ENCODE measurements at regions not wholly inside any gene's neighbourhood (a gene's known extent, or its start where the extent isn't known, plus 50 kb on each side); places are given as distances from the start of the nearest gene placed in this dataset.

- Histone ChIP-seq H3K9ac (ENCODE audit: low read depth, low read length) (no peak overlapping the region), H3K4me2 (ENCODE audit: low read length) (no peak overlapping the region), H3K27me3 (ENCODE audit: control insufficient read depth, insufficient read depth, low read length) (no peaks in the 10 kb centered on the region), H3K4me3 (ENCODE audit: low read length) (no peak overlapping the region), H3K36me3 (ENCODE audit: insufficient read depth, low read length) (no peaks in the 10 kb centered on the region), H3K9me3 (replicated peaks; ENCODE audit: low read length) (peaks cover 10% of the 10 kb centered on the region), H3K4me1 (ENCODE audit: control insufficient read depth, insufficient read depth, low read length) (no peaks in the 10 kb centered on the region)
Observed at GRCh38 chr5:5649641-5650040, 227.2 kb downstream of the ICE1 start.

DNA sequence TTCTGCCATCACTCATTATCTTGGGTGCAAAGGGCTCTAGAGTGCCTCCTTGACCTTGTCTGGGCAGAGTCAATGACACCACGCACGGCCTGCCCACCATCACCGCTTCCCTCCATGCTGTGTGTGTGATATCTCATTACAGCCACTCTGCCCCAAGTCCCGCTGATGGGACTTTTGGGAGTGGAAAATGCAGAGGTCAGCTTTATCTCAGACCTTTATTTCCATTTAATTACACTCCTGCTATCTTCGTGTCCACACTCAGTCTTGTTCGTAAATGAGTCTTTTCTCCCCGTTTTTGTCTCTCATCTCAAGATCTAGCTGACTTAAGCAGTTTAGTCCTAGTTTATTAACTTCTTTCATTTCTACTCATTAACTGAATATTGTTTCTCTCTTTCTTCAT is 226.2 kb downstream of the ICE1 start:
- Histone ChIP-seq H3K4me2 (ENCODE audit: low read length) (no peak overlapping the region), H3K36me3 (ENCODE audit: insufficient read depth, low read length) (no peaks in the 10 kb centered on the region), H3K9me3 (replicated peaks; ENCODE audit: low read length) (peaks cover 13% of the 10 kb centered on the region), H3K27me3 (ENCODE audit: control insufficient read depth, insufficient read depth, low read length) (no peaks in the 10 kb centered on the region), H3K4me3 (ENCODE audit: low read length) (no peak overlapping the region), H3K4me1 (ENCODE audit: control insufficient read depth, insufficient read depth, low read length) (no peaks in the 10 kb centered on the region), H3K9ac (ENCODE audit: low read depth, low read length) (no peak overlapping the region)

DNA sequence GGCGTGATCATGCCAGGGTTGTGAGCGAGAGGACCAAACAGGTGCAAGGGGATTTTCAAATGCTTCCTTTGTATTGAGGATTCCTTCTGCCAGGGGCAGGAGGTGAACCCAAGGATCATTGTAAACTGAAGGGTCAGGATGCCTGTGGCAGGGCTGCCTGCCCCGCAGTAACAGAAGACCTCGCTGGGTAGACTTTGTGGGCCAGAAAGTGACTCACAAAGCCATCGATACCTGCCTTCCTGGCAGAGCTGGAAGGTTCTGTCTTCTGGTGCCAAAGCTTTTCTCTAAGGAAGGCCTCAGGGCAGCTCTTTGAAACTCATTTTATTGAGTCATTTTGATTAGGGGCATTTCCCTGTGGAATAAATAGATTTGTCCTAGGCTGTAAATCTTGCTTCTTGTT is 223.4 kb downstream of the ICE1 start:
- H3K4me1 ChIP-seq (ENCODE audit: control insufficient read depth, insufficient read depth, low read length), result no peaks in the 10 kb centered on the region
- no peak overlapping the region for H3K4me3 ChIP-seq (ENCODE audit: low read length)
- H3K27me3 ChIP-seq (ENCODE audit: control insufficient read depth, insufficient read depth, low read length), result no peaks in the 10 kb centered on the region
- peaks cover 6% of the 10 kb centered on the region for H3K9me3 ChIP-seq (replicated peaks; ENCODE audit: low read length)
- no peaks in the 10 kb centered on the region for H3K36me3 ChIP-seq (ENCODE audit: insufficient read depth, low read length)
- H3K4me2 ChIP-seq (ENCODE audit: low read length), result no peak overlapping the region
- H3K9ac ChIP-seq (ENCODE audit: low read depth, low read length), result no peak overlapping the region

DNA sequence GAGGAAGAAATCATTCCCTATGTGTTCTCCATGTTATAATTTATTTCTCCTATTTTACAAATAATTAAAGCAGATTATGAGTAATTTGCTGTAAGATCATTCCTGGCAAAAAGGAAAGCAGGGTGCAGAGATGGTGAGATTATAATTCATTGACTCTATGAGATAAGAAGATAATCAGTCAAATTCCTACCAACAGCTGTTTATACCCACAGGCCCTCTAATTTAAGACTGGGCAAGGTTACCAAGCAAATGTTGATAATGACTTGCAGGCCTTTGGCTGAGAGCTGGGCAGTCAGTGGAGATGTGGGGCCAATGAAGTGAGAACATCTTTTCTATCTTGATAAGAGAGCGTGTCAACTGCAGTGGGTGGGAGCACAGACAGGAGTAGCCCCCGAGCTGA is 222.7 kb downstream of the ICE1 start:
- H3K4me1 ChIP-seq (ENCODE audit: control insufficient read depth, insufficient read depth, low read length), result no peaks in the 10 kb centered on the region
- peaks cover 6% of the 10 kb centered on the region for H3K9me3 ChIP-seq (replicated peaks; ENCODE audit: low read length)
- H3K4me2 ChIP-seq (ENCODE audit: low read length), result no peak overlapping the region
- no peak overlapping the region for H3K4me3 ChIP-seq (ENCODE audit: low read length)
- H3K27me3 ChIP-seq (ENCODE audit: control insufficient read depth, insufficient read depth, low read length), result no peaks in the 10 kb centered on the region
- no peaks in the 10 kb centered on the region for H3K36me3 ChIP-seq (ENCODE audit: insufficient read depth, low read length)
- H3K9ac ChIP-seq (ENCODE audit: low read depth, low read length), result no peak overlapping the region

- Histone ChIP-seq H3K36me3 (ENCODE audit: insufficient read depth, low read length) (no peaks in the 10 kb centered on the region), H3K9ac (ENCODE audit: low read depth, low read length) (no peak overlapping the region), H3K4me1 (ENCODE audit: control insufficient read depth, insufficient read depth, low read length) (no peaks in the 10 kb centered on the region), H3K27me3 (ENCODE audit: control insufficient read depth, insufficient read depth, low read length) (no peaks in the 10 kb centered on the region), H3K9me3 (replicated peaks; ENCODE audit: low read length) (peaks cover 6% of the 10 kb centered on the region), H3K4me2 (ENCODE audit: low read length) (no peak overlapping the region), H3K4me3 (ENCODE audit: low read length) (no peak overlapping the region)
Observed at GRCh38 chr5:5644249-5644648, 221.8 kb downstream of the ICE1 start.

- H3K36me3 ChIP-seq (ENCODE audit: insufficient read depth, low read length), result no peaks in the 10 kb centered on the region
- peaks cover 6% of the 10 kb centered on the region for H3K9me3 ChIP-seq (replicated peaks; ENCODE audit: low read length)
Observed at GRCh38 chr5:5643481-5643880, 221.0 kb downstream of the ICE1 start.

GRCh38 chr5:5638211-5638610 is 215.7 kb downstream of the ICE1 start:
- Histone ChIP-seq H3K4me2 (ENCODE audit: low read length) (no peak overlapping the region), H3K36me3 (ENCODE audit: insufficient read depth, low read length) (no peaks in the 10 kb centered on the region), H3K9ac (ENCODE audit: low read depth, low read length) (no peak overlapping the region), H3K9me3 (replicated peaks; ENCODE audit: low read length) (no peaks in the 10 kb centered on the region), H3K4me3 (ENCODE audit: low read length) (no peak overlapping the region), H3K27me3 (ENCODE audit: control insufficient read depth, insufficient read depth, low read length) (no peaks in the 10 kb centered on the region), H3K4me1 (ENCODE audit: control insufficient read depth, insufficient read depth, low read length) (no peaks in the 10 kb centered on the region)

More at GRCh38 chr5:5643481-5643880, 221.0 kb downstream of the ICE1 start:
- H3K27me3 ChIP-seq (ENCODE audit: control insufficient read depth, insufficient read depth, low read length), result no peaks in the 10 kb centered on the region
- no peaks in the 10 kb centered on the region for H3K4me1 ChIP-seq (ENCODE audit: control insufficient read depth, insufficient read depth, low read length)
- no peak overlapping the region for H3K4me3 ChIP-seq (ENCODE audit: low read length)
- H3K4me2 ChIP-seq (ENCODE audit: low read length), result no peak overlapping the region
- no peak overlapping the region for H3K9ac ChIP-seq (ENCODE audit: low read depth, low read length)

DNA sequence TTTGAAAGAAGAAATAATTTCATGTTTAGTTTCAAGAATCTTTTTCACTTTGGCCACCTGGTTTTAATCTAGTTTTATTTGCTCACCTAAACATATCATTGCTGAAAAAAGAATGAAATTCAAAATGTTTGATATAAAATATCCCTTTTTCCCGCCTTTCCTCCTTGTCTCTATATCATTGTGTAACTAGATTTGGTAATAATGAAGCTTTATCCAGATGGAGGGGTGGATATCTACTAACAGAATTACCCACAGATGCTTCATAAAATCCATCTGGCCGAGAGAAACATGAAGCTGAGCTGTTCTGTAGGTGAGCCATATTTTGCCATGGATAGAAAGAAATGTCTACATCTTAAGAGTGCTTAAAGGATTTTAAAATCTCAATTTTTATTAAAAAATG is 214.7 kb downstream of the ICE1 start:
- Histone ChIP-seq H3K4me1 (ENCODE audit: control insufficient read depth, insufficient read depth, low read length) (no peaks in the 10 kb centered on the region), H3K4me2 (ENCODE audit: low read length) (no peak overlapping the region), H3K4me3 (ENCODE audit: low read length) (no peak overlapping the region), H3K9me3 (replicated peaks; ENCODE audit: low read length) (no peaks in the 10 kb centered on the region), H3K36me3 (ENCODE audit: insufficient read depth, low read length) (no peaks in the 10 kb centered on the region), H3K27me3 (ENCODE audit: control insufficient read depth, insufficient read depth, low read length) (no peaks in the 10 kb centered on the region), H3K9ac (ENCODE audit: low read depth, low read length) (no peak overlapping the region)

- Histone ChIP-seq H3K36me3 (ENCODE audit: insufficient read depth, low read length) (no peaks in the 10 kb centered on the region), H3K9ac (ENCODE audit: low read depth, low read length) (no peak overlapping the region), H3K4me2 (ENCODE audit: low read length) (no peak overlapping the region), H3K4me3 (ENCODE audit: low read length) (no peak overlapping the region), H3K27me3 (ENCODE audit: control insufficient read depth, insufficient read depth, low read length) (no peaks in the 10 kb centered on the region), H3K4me1 (ENCODE audit: control insufficient read depth, insufficient read depth, low read length) (no peaks in the 10 kb centered on the region), H3K9me3 (replicated peaks; ENCODE audit: low read length) (peaks cover 5% of the 10 kb centered on the region)
Observed at GRCh38 chr5:5634817-5635216, 212.3 kb downstream of the ICE1 start.

DNA sequence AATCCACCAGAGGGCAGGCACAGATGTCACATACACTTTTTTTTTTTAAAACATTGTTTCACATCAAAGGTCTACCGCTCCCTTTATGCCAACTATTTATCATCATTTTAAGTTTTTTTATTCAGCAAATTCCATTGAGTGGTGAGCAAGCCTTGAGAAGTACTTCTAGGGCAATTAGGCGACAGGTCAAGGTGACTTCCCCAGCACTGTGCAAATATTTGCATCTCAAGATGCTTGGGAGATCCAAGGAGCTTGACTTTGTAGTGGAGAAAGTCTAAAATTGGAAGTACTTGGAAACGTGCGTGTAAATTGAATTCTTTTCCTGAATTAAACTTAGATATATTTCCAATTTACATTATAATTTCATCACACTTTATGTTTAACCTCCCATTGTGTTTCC is 211.1 kb downstream of the ICE1 start:
- Histone ChIP-seq H3K4me1 (ENCODE audit: control insufficient read depth, insufficient read depth, low read length) (no peaks in the 10 kb centered on the region), H3K9ac (ENCODE audit: low read depth, low read length) (no peak overlapping the region), H3K4me3 (ENCODE audit: low read length) (no peak overlapping the region), H3K36me3 (ENCODE audit: insufficient read depth, low read length) (no peaks in the 10 kb centered on the region), H3K4me2 (ENCODE audit: low read length) (no peak overlapping the region), H3K27me3 (ENCODE audit: control insufficient read depth, insufficient read depth, low read length) (no peaks in the 10 kb centered on the region), H3K9me3 (replicated peaks; ENCODE audit: low read length) (peaks cover 5% of the 10 kb centered on the region)

DNA sequence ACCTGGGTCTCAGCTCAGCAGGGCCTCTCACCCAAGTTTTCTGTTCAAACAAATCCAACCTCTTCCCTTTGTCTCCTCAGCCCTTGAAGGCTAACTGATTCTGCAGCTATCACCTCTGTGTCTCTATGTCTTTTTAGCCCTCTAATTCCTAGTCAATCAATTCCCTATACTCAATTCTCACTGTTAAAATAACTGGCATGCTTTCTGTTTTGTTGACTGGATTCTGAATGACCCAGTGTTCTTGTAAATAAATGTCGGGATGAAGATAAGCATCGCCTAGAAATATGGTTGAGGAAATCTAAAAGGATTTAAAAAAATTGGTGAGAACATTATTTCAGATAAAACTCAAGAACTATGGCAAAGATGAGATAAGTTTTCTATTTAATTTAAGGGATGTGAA is 210.2 kb downstream of the ICE1 start:
- peaks cover 5% of the 10 kb centered on the region for H3K9me3 ChIP-seq (replicated peaks; ENCODE audit: low read length)
- H3K4me3 ChIP-seq (ENCODE audit: low read length), result no peak overlapping the region
- no peak overlapping the region for H3K9ac ChIP-seq (ENCODE audit: low read depth, low read length)
- no peaks in the 10 kb centered on the region for H3K27me3 ChIP-seq (ENCODE audit: control insufficient read depth, insufficient read depth, low read length)
- no peaks in the 10 kb centered on the region for H3K36me3 ChIP-seq (ENCODE audit: insufficient read depth, low read length)
- no peaks in the 10 kb centered on the region for H3K4me1 ChIP-seq (ENCODE audit: control insufficient read depth, insufficient read depth, low read length)
- H3K4me2 ChIP-seq (ENCODE audit: low read length), result no peak overlapping the region

GRCh38 chr5:5629607-5629978 is 207.1 kb downstream of the ICE1 start:
- Histone ChIP-seq H3K9ac (ENCODE audit: low read depth, low read length) (no peak overlapping the region), H3K4me3 (ENCODE audit: low read length) (no peak overlapping the region), H3K27me3 (ENCODE audit: control insufficient read depth, insufficient read depth, low read length) (no peaks in the 10 kb centered on the region), H3K36me3 (ENCODE audit: insufficient read depth, low read length) (no peaks in the 10 kb centered on the region), H3K9me3 (replicated peaks; ENCODE audit: low read length) (peaks cover 5% of the 10 kb centered on the region), H3K4me2 (ENCODE audit: low read length) (no peak overlapping the region), H3K4me1 (ENCODE audit: control insufficient read depth, insufficient read depth, low read length) (no peaks in the 10 kb centered on the region)
